GM12878 (cell line): ENCODE measurements at regions not wholly inside any gene's neighbourhood (a gene's known extent, or its start where the extent isn't known, plus 50 kb on each side); places are given as distances from the start of the nearest gene placed in this dataset.

Experiments used
- ATAC-seq: fragments of 200-7000 bp; cut with Tn5 transposase; 3 replicates; pipeline ENCODE4 v1.9.1; 2020; ENCODE audit warnings: mild to moderate bottlenecking, moderate library complexity
- BruUV-seq: library from RNA; stranded (reverse); fragments of 400-500 nt; replicated peaks from 2 replicates; lab custom pipeline; 2021; lab: Mats Ljungman, UMichigan
- CTCF ChIA-PET: fragments of 300-600 bp; sonication (Branson Sonifier 250); formaldehyde crosslinking; extraction: SDS; loops from one replicate; lab custom pipeline; 2021; ENCODE audit warnings: inconsistent platforms; lab: Yijun Ruan, JAX
- POLR2A ChIA-PET: fragments of 350-600 bp; formaldehyde crosslinking; extraction: SDS; loops from one replicate; lab custom pipeline; 2021; ENCODE audit warnings: inconsistent platforms; lab: Charles Lee
- RAD21 ChIA-PET: fragments of 300-600 bp; sonication (Branson Sonifier 250); formaldehyde crosslinking; loops from one replicate; lab custom pipeline; 2023; ENCODE audit warnings: antibody characterized with exemption; ENCODE audit not compliant: unreplicated experiment; lab: Charles Lee
- SMC1A ChIA-PET: fragments of 300-600 bp; sonication (Branson Sonifier 250); formaldehyde crosslinking; loops from one replicate; lab custom pipeline; 2023; ENCODE audit not compliant: unreplicated experiment, uncharacterized antibody; lab: Charles Lee
- DNase-seq: peaks from one replicate; pipeline ENCODE4 v3.0.0-alpha.2; 2011; ENCODE audit warnings: low read depth, low spot score
- FAIRE-seq: peaks from 3 replicates; lab custom pipeline; 2011; peaks lifted over from hg19 to GRCh38; lab: Jason Lieb, UNC
- H2AFZ ChIP-seq: 2 replicates; pipeline ENCODE4 v1.6.0; 2011; ENCODE audit warnings: low read depth, low read length, control low read depth; ENCODE audit not compliant: control insufficient read depth
- H3K27ac ChIP-seq: 2 replicates; pipeline ENCODE4 v1.5.1; 2011; ENCODE audit warnings: control low read depth; ENCODE audit not compliant: control insufficient read depth, insufficient read depth
- H3K27me3 ChIP-seq, 2 experiments: replicated peaks in 1 of 2; 2 replicates each; pipeline versions ENCODE4 v1.6.0 to v1.6.1; 2011; ENCODE audit warnings: low read length in 1 of 2; ENCODE audit not compliant: control insufficient read depth in 2 of 2, insufficient read depth in 2 of 2
- H3K36me3 ChIP-seq, 2 experiments: 2 replicates each; pipeline ENCODE4 v1.5.1; 2011; ENCODE audit warnings: low read length in 1 of 2; ENCODE audit not compliant: control insufficient read depth in 2 of 2, insufficient read depth in 2 of 2
- H3K4me1 ChIP-seq: 2 replicates; pipeline ENCODE4 v1.6.1; 2011; ENCODE audit warnings: mild to moderate bottlenecking, low read length, moderate library complexity, mixed read lengths; ENCODE audit not compliant: control insufficient read depth, insufficient read depth
- H3K4me2 ChIP-seq: 2 replicates; pipeline ENCODE4 v1.6.0; 2011; ENCODE audit warnings: control low read depth; ENCODE audit not compliant: control insufficient read depth, insufficient read depth
- H3K4me3 ChIP-seq: fragments of 200-600 bp; sonication (generic); 2 replicates; pipeline ENCODE4 v1.5.1; 2016
- H3K79me2 ChIP-seq: 2 replicates; pipeline ENCODE4 v1.6.0; 2011; ENCODE audit warnings: low read length; ENCODE audit not compliant: control insufficient read depth, insufficient read depth
- H3K9ac ChIP-seq: 2 replicates; pipeline ENCODE4 v1.8.0; 2011; ENCODE audit warnings: low read length, control low read depth, mixed read lengths; ENCODE audit not compliant: control insufficient read depth, insufficient read depth
- H3K9me3 ChIP-seq: replicated peaks from 3 replicates; pipeline ENCODE4 v1.5.1; 2011; ENCODE audit warnings: mild to moderate bottlenecking, low read length; ENCODE audit not compliant: control insufficient read depth, insufficient read depth
- H4K20me1 ChIP-seq: 2 replicates; pipeline ENCODE4 v1.6.0; 2011; ENCODE audit not compliant: control insufficient read depth, insufficient read depth
- EGR1 ChIP-seq, 2 experiments: IDR thresholded peaks; 1 replicate in 1 of 2; 2 replicates in 1 of 2; pipeline ENCODE4 v1.6.1; 2011 to 2012; ENCODE audit warnings: low read depth in 2 of 2, low read length in 2 of 2, borderline replicate concordance in 1 of 2, mild to moderate bottlenecking in 1 of 2, moderate library complexity in 1 of 2
- ELK1 ChIP-seq: IDR thresholded peaks from 2 replicates; pipeline ENCODE4 v1.6.1; 2012; ENCODE audit warnings: low read depth, low read length, improper control_type of control experiment
- GATAD2B ChIP-seq: fragments of 450-650 bp; conservative IDR thresholded peaks from 2 replicates; pipeline ENCODE4 v1.6.1; 2017; ENCODE audit warnings: low read depth, mild to moderate bottlenecking, moderate library complexity
- NRF1 ChIP-seq: conservative IDR thresholded peaks from 2 replicates; pipeline ENCODE4 v1.6.1; 2011; ENCODE audit warnings: mild to moderate bottlenecking, low read depth, low read length, improper control_type of control experiment
- RAD51 ChIP-seq: fragments of 450-650 bp; IDR thresholded peaks from 2 replicates; pipeline ENCODE4 v1.6.1; 2016; ENCODE audit warnings: moderate library complexity, mild to moderate bottlenecking, inconsistent platforms
- RFX5 ChIP-seq: IDR thresholded peaks from 2 replicates; pipeline ENCODE4 v1.6.1; 2011; ENCODE audit warnings: low read depth, low read length, improper control_type of control experiment
- STAT1 ChIP-seq: fragments of 450-650 bp; conservative IDR thresholded peaks from 2 replicates; pipeline ENCODE4 v1.6.1; 2014; ENCODE audit warnings: antibody characterized with exemption, mild to moderate bottlenecking
- ZBTB11 ChIP-seq: fragments of 450-650 bp; formaldehyde crosslinking; IDR thresholded peaks from 2 replicates; pipeline ENCODE4 v1.5.0; 2022; ENCODE audit warnings: mild to moderate bottlenecking, missing genetic modification characterization
- WGBS: methylation state at CpG from one replicate; pipeline ENCODE4 v1.1.6; 2016; ENCODE audit warnings: low lambda C conversion rate; ENCODE audit not compliant: insufficient replicate concordance, insufficient coverage; ENCODE audit errors: missing lambda C conversion rate; 5-methylcytosine and 5-hydroxymethylcytosine counted together
- in situ Hi-C: fragments of 300-500 bp; cut with MboI; formaldehyde crosslinking; loops from 9 replicates; pipeline ENCODE4 v1.14.3; 2018; ENCODE audit warnings: mixed read lengths
- intact Hi-C: fragments of 100-400 bp; cut with micrococcal nuclease; formaldehyde crosslinking; loops from one replicate; pipeline ENCODE4 v1.14.2; 2022; ENCODE audit not compliant: unreplicated experiment

- no peak for FAIRE-seq
- no peak for ATAC-seq
- H3K9me3 ChIP-seq, result no peaks in the 10 kb centered on the region
- RAD21 ChIA-PET, result no interaction called here
- DNase-seq, result no peak
- CTCF ChIA-PET, result interaction anchor here (0.6 to 1.1 kb wide), 3 partner anchors 11 to 147 kb away, joined by 3 to 4 read pairs (median 4); no protein-coding TSS in a partner anchor
- H3K9ac ChIP-seq, result no peak overlapping the region
- H3K4me2 ChIP-seq, result no peak overlapping the region
- H3K4me1 ChIP-seq, result no peaks in the 10 kb centered on the region
- no TSS peak for BruUV-seq
- no peak overlapping the region for H3K4me3 ChIP-seq
- H4K20me1 ChIP-seq, result no peaks in the 10 kb centered on the region
- H3K36me3 ChIP-seq, result no peaks in the 10 kb centered on the region
- SMC1A ChIA-PET, result interaction anchor here (0.6 to 1.6 kb wide), 6 partner anchors 11 to 129 kb away, joined by 3 to 6 read pairs (median 3); no protein-coding TSS in a partner anchor
- intact Hi-C loops (no loop called here), in situ Hi-C loops (no loop called here)
- 55% methylated on average over 2 of the region's 2 CpGs for WGBS
- H3K79me2 ChIP-seq, result no peaks in the 10 kb centered on the region
- no peaks in the 10 kb centered on the region for H3K27me3 ChIP-seq
- no peak overlapping the region for H2AFZ ChIP-seq
- POLR2A ChIA-PET, result no interaction called here
- no peak overlapping the region for H3K27ac ChIP-seq
- TF ChIP-seq STAT1, result no peak
- no peak for TF ChIP-seq ZBTB11
- TF ChIP-seq RFX5, result no peak
- no peak for TF ChIP-seq GATAD2B
- TF ChIP-seq EGR1 (IDR thresholded peaks at IDR 0.05; ENCODE audit: borderline replicate concordance in 1 of 2, low read depth in 2 of 2, low read length in 2 of 2), result no peak
- no peak for TF ChIP-seq ELK1
- TF ChIP-seq RAD51, result no peak
- TF ChIP-seq NRF1, result no peak
Observed at GRCh38 chr9:1957856-1958255, 57.3 kb upstream of the SMARCA2 start.
